Gastrocnemius medialis (tissue), 4 donors: ENCODE measurements at regions not wholly inside any gene's neighbourhood (a gene's known extent, or its start where the extent isn't known, plus 50 kb on each side); places are given as distances from the start of the nearest gene placed in this dataset.

Experiments
- POLR2A ChIP-seq, 2 donors: fragments of 450-650 bp; IDR thresholded peaks; one replicate each; pipeline ENCODE4 v1.6.1; 2017; ENCODE audit warnings: antibody characterized with exemption in 2 of 2, mild to moderate bottlenecking in 2 of 2, moderate library complexity in 2 of 2
- TF ChIP-seq, protein P1 (sequence below), 5 experiments: fragments of 450-650 bp in 3 of 5; fragments of 200-600 bp in 2 of 5; sonication (generic) in 2 of 5; IDR thresholded peaks in 4 of 5; conservative IDR thresholded peaks in 1 of 5; 1 replicate in 4 of 5; 2 replicates in 1 of 5; pipeline ENCODE4 v1.5.1; 2016 to 2019; ENCODE audit warnings: antibody characterized with exemption in 5 of 5, mild to moderate bottlenecking in 3 of 5, moderate library complexity in 3 of 5

- TF ChIP-seq, protein P1, sequence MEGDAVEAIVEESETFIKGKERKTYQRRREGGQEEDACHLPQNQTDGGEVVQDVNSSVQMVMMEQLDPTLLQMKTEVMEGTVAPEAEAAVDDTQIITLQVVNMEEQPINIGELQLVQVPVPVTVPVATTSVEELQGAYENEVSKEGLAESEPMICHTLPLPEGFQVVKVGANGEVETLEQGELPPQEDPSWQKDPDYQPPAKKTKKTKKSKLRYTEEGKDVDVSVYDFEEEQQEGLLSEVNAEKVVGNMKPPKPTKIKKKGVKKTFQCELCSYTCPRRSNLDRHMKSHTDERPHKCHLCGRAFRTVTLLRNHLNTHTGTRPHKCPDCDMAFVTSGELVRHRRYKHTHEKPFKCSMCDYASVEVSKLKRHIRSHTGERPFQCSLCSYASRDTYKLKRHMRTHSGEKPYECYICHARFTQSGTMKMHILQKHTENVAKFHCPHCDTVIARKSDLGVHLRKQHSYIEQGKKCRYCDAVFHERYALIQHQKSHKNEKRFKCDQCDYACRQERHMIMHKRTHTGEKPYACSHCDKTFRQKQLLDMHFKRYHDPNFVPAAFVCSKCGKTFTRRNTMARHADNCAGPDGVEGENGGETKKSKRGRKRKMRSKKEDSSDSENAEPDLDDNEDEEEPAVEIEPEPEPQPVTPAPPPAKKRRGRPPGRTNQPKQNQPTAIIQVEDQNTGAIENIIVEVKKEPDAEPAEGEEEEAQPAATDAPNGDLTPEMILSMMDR (IDR thresholded peaks at IDR 0.05 in 4 of 5, conservative IDR thresholded peaks at IDR 0.05 in 1 of 5), result no peak
- no peak for TF ChIP-seq POLR2A (IDR thresholded peaks at IDR 0.05)
Observed at GRCh38 chr1:187537936-187538335, 709.2 kb downstream of the PLA2G4A start.
